Lung microvascular endothelial cell (primary cell): ENCODE measurements at regions not wholly inside any gene's neighbourhood (a gene's known extent, or its start where the extent isn't known, plus 50 kb on each side); places are given as distances from the start of the nearest gene placed in this dataset.

Source experiments
- DNase-seq, 2 donors: peaks; one replicate each; pipeline versions ENCODE4 v3.0.0 to v3.0.0-alpha.2; 2010; ENCODE audit warnings: low read depth in 2 of 2

DNA sequence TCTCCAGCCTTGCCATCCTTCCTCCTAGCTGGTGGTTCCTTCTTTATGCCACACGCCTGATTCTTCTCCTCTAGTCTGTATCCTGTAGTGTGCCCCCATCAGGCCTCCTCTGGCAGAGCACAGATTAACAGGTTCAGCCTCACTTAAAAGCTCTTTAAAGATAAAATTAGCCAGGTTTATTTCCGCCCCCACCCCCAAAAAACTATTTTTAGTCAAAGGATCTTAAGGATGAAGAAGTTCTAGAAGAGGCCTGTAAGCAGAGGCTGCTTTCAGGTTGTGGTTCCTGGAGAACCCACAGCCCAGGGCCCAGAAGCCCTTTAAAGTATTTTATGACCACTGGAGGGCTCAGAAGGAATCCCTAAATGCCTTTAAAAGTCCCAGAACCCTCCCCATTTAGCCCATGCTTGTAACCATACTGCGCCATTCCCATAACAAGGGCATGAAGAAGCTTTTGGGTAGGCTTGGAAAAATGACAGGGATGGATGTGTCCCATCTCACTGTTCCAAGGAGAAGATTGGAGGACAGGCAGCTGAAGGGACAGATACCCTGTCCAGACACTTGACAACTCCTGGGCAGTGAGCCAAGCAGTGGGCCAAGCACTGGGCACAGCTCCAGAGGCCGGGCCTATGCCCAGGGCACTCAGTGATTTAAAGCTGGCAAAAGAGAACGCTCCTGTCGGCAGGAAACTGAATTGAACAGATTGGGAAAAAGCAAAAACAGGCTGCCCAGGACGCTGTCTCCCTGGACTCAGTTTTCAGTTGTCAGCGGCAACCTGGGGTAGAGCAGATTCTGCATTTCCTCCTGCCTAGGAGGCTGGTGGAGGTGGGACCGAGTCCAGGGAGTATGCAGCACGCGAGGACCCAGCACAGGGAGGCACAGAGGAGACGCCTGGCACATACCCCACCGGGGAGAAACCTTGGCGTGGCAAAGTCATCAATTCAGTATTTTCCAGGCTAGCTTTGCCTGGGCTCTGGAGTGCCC, 106.3 kb upstream of the SSBP2 start:
- peak; percentile 24 to 44 for DNase-seq

DNA sequence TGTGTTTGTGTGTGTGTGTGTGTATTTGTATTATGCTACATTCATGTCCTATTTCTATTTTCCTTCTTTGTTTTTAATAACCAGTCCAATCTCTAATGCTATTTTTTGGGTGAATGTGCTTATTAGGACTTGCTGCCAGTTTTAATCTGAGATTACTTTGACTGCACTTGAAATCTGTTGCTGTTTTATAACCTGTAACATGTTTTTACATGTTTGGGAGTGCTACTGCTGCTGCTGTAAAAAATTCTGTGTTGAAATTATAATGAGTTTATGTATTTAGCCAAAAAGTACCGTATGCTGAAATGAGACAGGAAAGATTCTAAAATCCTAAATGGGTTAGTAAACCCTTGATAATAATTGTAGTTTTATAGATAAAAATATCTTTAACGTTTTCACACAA, 104.7 kb upstream of the SSBP2 start:
- DNase-seq = no peak

DNA sequence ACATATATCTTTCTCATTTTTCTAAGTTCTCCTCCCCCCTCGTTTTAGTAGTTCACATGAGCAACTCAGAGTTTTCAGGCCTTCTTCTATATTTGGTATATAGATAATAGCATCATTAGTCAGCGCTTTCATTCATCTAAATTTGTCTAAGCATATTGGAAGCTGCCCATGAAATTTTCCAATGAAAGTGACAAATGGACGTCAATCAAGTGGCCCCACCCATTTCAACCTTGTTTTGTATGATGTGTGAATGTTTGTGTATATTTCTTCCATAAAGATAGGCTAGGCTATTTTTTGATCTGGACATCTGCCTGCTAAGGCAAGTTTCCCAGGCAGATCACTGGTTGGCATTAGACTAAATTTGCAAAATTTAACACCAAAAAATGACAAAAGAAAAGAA, 104.0 kb upstream of the SSBP2 start:
- DNase-seq = peak in 1 of 2 donors; percentile 63

DNA sequence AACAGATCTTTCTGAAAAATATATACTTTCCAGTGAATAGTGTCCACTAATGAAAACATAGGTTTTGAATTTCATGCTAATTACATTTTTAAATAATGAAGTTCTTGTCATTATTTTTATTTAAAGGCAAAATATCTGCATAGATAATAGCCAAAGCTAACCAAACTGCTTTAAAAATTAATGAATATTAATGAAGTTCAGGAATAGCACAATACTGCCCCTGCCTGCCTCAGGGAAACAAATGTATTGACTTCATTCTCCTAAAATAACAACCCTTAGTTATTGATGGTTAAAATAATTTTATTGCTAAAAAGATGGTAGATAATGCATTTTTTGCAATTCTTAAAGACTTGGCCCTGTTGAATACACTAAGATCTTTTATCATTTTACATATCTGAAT, 103.6 kb upstream of the SSBP2 start:
- peak in 1 of 2 donors; percentile 33 for DNase-seq

DNA sequence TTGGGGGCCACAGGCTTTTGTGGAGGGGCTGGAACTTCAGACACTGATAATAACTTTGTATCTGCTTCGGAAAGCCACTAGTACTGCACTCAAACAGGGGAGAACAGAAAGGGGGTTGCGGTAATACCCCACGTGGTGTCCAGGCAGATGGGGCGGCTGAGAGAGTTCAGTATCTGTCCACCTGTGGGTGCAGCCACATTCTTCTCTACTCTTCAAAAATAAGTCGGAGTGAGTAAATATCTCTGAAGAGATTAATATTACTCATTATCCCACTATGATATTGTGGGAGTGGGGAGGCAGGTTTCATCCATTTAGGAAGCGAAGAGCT, 102.1 kb upstream of the SSBP2 start:
- DNase-seq = no peak

DNA sequence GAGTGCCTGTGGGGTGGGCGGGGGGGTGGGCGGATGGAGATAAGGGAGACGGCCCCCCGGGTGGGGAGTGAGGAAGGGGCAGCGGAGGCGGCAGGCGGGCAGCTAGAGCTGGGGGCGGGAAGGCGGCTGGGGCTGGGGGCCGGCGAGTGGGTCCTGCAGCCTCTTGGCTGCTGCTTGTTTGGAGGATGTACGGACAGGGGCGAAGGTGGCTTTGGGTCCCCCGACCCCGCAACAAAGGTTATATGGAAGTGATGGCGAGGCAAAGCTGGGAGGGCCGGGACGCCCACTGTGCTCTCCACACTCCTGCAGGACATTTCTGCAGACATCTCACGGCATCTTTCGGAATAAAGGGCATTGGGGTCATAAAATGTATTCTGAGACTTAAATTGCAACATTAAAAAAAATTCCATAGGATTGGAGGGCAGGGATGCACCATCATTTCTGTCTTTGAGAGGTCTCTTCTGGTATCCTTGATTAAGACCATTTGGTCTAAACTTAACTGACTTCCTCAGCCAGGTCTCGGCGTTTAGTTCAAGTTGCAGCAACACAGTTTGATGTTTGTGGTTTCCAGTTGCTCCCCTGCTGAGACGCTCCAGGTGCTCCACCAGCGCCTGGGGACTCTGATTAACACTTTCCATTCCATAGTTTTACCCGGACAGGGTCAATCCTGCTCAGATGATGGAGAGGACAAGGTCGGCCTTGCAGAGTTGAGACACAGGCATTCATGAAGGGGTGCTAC, 101.6 kb upstream of the SSBP2 start:
- DNase-seq = no peak

DNA sequence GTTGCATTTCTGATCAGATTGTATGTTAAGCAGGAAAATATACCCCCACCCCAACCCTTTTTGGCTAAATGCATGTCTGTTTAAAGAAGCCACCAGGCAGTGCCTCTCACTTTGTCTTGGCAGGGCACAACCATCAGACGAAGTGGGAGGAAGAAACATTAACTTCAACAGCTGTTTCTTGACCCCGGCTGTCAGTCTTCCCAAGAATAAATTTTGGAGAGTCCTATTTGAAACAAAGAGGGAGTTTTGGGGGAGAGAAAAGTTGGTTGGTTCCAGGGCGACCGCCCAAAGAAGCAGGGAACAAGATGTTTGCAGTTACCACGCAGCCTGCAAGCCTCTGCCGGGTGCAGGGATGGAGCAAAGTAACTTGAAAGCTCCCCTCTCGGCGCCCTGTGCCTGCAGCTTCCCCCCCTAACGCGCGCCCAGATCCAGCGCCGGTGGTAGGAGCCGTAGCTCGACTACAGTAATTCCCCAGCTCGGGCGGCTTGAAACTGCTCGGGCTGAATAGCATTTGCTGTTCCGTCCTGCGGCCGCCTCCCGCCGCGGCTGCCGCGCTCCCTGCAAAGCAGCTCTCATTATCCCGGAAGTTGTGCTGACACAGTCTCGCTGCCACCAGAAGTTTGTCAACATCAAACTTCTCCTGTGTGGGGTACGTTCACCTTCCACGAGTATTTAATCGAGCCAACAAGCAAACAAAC, 100.7 kb upstream of the SSBP2 start:
- DNase-seq = peak; percentile 95

DNA sequence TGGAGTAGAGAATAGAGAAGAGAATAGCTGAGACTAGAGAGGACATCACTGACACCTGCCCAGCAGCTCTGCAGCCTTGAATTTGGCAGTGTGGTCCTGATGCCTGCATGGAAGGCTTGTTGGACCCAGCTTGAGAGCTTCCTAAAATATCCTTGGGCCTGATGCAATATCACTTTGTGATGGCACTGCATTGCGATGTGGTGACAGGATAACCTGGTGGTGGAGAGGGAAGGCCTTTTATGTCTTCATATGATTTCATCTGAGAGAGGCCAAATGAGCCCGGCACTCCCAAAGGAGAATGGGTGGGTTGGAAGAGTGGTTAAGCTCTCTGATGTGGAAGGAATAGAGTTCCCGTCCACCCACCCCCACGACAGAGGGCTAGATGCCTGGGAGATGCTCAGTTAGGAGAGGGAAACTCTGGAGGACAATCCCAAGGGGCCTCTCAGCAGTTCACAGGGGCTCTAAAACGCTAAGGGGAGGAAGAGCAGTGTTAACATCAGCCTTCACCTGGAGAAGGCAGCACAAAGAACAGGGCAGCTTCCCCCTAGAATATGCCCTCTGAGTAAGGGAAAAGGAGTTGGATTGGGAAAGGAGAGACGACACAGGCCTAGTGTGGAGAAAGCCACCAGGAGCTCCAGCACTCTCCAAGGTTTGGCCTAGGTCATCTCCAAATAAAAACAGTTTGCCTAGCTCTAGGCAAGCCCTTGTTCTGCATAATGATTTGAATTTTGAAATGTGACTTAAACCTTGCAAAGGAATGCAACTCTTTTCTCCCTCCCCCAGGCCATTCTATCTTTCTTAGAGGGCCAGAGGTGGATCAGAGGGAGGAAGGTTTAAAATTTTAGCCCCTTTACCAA, 99.8 kb upstream of the SSBP2 start:
- no peak for DNase-seq

DNA sequence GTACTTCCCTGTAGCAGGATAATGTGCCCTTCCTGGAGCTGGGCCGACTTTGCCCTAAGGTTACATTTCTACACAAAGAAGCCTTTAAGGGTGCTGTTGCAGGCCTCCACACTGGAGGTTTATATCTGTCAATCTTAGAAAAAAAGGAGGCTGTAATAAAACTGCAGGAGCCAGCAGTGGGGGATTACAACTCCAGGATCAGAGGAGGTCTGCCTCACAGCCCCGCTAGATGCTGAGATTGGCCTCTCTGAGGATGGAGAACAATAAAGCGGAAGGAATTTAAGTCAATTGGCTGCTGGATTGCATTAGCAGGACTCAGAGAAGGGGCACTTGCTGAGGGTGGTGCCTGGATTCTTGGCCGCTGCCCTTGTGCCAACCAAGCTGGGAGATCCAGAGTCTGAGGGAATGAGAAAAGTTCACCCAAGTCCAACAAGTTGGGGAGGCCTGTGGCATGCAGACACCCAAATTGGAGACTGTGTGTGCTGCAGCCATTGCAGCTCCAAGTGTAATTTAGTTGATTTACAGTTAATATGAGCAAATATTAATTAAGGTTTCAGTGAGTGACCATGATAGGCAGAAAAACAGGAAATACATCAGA, 99.0 kb upstream of the SSBP2 start:
- DNase-seq = no peak

DNA sequence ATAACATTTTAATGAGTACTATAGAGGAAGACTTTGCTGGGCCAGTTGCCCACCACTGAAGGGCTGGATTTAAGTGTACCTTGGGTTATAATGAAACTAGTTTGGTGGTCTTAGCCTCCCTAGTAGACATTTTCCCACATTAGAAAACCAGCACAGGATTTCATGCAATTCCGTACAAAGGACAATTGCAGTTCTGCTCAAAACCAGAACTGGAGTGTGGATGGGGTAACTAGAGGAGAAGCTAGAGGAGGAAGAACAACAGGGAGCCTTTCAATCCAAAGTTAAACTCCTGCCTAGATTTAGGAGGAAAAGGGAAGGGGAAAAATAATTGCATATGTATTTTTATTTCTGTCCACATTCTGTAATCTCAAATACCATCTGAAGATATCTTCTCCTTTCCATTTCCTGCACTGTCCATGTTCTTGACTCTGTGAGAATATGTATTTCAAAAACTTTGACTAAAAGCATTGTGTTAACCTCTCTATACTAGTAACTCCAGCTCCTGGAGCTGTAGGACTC, 97.5 kb upstream of the SSBP2 start:
- peak in 1 of 2 donors; percentile 17 for DNase-seq

DNA sequence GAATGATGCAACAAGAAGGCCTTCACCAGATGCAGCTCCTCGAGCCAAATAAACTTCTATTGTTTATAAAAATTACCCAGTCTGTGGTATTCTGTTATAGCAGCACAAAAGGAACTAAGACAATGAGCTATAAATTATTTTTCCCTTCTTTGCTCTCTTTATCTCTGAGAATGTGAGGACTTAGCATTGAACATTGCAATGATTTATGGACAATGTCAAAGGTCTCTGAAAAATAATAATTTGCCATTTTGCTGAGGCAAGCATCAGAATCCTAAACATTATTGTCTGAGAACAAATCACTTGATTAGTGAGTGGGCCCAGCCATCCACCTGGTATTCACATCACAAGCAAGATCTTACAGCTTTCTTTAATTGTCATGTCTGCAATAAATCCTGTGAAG, 95.4 kb upstream of the SSBP2 start:
- no peak for DNase-seq

DNA sequence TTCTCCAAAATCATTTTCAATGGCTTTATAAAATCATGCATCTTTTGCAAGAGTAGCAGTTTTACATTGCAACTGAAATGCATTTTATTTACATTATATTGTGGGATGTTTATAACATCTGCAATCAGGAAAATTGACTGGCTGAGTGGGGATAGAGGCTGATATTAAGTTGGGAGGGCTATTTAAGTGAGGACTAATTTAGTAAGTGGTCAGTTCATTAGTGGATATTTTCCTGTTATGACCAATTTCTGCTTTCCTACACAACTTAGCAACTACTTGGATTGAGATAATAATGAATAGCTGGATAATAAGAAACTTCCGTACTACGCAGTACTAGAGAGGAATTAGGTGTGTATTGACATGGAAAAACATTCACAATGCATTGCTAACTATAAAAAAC, 92.9 kb upstream of the SSBP2 start:
- no peak for DNase-seq

DNA sequence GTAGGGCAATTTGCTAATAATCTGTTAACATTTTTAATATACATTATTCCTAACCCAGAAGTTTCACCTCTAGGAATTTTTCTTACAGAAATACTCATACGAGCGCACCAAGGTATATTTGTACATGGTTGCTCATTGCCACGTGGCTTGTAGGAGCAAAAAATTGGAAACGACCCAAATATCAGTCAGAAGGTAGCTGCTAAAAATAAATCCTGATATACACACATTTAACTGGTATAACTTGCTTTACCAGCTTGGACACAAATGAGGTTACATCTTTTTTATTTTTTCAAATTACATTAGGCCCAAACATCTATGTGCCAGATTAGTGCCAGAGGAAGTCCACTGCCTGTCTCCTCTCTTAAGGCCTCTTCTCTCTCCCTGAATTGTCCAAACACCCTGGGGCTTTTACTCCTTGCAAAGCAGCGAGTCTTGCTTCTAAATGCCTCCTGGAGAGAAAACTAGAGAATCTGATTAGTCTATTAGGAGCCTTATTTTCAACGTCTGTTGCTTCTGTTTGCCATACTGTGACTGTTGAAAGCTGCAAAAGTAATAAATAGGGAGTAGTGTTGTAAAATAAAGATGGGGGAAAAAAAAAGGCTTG, 92.0 kb upstream of the SSBP2 start:
- DNase-seq = no peak

DNA sequence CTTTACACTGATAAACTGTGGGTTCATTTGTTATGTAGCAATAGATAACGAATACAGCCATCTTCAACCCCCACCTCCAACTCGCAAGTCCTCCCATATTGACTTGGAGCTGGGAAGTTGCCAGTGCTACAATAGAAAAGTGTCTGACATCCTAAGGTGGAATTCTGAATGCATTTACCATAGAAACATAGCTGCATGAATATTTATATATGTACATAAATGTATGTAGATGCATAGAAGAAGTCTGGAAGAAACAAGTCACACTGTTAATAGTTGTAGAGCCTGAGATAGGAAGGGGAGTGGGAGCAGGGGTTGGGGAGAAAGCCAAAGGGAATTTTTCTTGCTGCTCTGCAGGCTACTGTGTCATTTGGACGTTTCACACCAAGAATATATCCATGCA, 88.1 kb upstream of the SSBP2 start:
- no peak for DNase-seq

DNA sequence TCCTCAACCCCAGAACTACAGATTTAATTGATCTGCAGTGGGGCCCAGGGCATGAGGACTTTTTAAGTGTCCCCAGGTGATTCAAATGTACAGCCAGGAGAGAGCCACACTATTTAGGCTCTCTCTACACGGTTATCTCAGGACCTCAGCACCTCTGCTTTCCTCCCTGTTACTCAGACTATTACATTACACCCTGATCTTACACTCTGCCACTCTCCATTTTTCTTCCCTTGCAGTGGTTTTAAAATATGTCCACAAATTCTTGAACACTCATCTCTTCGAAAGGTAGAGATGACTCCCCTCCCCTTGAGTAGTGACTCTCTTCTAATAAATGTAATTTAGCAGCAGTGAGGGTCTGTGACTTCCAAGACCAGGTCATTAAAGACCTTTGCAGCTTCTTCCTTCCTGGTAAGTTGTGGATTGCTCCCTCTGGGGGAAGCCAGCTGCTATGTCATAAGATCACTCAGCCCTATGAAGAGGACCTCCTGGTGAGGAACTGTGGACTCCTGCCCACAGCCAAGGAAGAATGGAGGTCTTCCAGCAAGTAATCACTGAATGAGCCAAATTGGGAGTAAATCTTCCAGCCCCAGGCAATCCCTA, 87.5 kb upstream of the SSBP2 start:
- DNase-seq = peak in 1 of 2 donors; percentile 58

DNA sequence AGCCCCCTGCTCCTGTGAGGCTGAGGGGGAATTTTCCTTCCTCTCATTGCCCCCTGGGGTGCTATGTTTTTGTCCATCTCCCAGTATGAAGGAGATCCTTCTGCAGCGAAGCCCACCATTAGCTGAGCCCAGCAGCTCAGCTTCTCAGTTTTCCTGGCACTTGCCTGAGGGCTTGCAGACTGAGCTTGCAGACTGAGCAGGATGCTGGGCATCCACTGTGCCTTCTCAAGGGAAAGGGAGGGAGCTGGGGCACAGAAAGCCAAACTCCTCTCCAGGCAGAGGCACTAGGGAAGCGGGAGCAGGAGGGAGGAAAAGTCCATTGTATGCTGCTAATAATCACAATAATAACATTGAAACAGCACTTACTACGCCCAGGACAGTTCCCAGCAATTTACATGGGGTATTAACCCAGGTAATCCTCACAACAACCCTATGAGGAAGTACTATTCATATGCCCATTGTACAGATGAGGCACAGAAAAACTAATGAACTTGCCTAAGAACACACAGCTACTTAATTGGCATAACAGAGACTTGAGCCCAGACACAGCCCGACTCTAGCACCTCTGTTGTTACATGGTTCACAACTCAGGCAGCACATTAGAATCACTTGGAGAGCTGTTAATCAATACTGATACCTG, 86.9 kb upstream of the SSBP2 start:
- no peak for DNase-seq

DNA sequence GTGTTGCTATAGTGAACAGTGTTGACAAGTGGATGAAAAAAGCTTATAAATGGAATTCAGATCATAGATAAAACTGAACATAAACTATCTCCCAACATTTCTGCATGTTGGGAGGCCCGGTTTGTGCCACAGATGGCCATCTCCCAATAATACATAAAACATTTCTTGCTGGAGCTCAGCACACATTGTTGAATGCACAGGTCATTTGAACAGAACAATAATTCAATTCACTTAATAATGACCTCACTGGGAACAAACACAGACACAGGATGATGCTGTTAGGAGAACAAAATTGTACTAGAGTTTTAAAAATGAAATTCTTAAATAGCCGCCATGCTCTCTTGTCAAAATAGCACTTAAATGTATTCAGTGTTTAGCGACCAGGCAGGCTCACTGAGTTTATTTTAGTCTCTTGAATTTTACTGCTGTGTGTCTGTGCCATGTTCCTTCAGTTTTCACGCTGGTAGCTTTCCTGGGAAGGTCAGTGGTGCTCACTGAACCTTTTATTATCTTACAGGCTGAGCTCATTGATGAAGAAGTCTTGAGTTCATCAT, 85.0 kb upstream of the SSBP2 start:
- no peak for DNase-seq

DNA sequence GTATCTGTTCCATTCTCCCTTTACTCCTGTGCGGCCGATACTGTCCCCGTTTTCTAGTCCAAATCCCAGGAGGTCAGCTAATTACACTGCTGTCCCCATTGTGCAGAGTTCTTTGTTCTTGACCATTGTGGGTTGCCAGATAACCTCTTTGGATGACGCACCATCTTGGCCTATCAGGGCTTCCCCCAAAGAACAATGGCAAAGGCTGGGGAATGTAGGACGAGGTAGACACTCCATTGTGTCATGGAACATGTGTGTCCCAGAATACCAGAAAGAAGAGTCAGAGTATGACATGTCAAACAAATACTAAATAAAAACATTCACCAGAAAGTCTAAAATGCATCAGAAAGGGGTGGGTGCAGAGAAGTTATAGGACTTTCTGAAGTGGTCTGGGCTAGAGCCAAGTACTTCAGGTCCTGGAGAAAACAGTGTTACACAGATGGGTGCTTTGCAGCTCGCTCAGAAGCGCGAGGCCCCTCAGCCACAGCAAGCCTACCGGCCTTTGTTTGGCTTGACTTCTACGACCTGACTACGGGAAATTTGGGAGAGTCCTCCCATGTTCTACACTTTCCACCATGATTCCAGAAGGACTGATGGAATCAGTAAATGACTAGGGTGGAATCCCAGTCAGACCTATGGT, 83.2 kb upstream of the SSBP2 start:
- DNase-seq = no peak

DNA sequence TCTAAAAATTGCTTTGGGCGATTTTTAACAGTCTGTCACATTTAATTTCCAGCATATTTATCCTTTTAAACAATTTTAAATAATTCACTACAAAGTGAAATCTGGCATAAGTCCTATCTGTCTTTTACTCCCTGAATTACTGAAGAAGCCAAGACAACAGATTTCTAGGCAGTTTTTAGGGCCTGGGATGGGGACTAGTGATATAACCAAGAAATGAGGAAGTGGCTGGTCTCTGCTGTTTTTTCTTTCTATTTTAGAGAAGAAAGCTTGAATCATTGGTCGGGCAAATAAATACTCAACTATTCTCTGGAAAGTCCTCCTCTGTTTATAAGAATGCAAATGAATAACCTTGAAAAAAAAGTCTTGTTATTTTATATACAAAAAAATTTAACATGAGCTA, 79.7 kb upstream of the SSBP2 start:
- no peak for DNase-seq
